ENCODE measurements at regions not wholly inside any gene's neighbourhood (a gene's known extent, or its start where the extent isn't known, plus 50 kb on each side); places are given as distances from the start of the nearest gene placed in this dataset.

GRCh38 chr12:84183576-84183975 is 729.0 kb downstream of the SLC6A15 start:
- peaks cover 2% of the 10 kb centered on the region for H3K27me3 Mint-ChIP-seq (ENCODE audit: insufficient read depth, low read depth)
- H3K9me3 Mint-ChIP-seq: no peaks in the 10 kb centered on the region
- H3K27ac Mint-ChIP-seq: no peak overlapping the region

DNA sequence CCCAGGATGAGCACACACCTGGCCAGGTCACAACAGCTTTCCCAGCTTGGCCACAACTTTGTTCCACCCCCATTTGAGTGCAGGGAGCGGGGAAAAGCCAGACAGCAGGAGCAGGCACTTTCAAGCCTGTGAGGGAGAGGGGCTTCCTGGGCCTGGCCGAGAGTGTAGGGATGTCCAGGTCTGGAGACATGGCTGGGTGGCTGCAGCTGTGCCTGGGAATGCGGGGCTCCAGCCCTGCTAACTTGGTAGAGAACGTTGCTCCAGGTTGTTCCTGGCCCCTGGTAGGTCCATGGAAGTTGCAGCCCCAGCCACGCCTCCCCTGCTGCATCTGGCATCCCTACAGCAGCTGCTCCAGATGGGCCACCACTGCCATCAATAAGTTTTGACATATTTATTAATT is 738.5 kb downstream of the SLC6A15 start:
- no peaks in the 10 kb centered on the region for H3F3A ChIP-seq (ENCODE audit: low read depth)
- H3K79me2 ChIP-seq (ENCODE audit: low read depth): no peaks in the 10 kb centered on the region
- H4K20me1 ChIP-seq (ENCODE audit: low read depth): no peaks in the 10 kb centered on the region
- DNase-seq (ENCODE audit: low spot score): no peak
- H3K27me3 ChIP-seq: no peaks in the 10 kb centered on the region
- no peak overlapping the region for H3K9ac ChIP-seq
- H3K36me3 Mint-ChIP-seq: no peaks in the 10 kb centered on the region
- H3K27ac Mint-ChIP-seq: no peak overlapping the region
- H3K4me3 ChIP-seq: no peak overlapping the region
- H3K4me1 Mint-ChIP-seq: no peaks in the 10 kb centered on the region
- TF ChIP-seq EZH2phosphoT487 (IDR thresholded peaks at IDR 0.05): no peak
- no peak for TF ChIP-seq EZH2 (IDR thresholded peaks at IDR 0.05)
- no peak for TF ChIP-seq CTCF (IDR thresholded peaks at IDR 0.05)
- H3K4me2 ChIP-seq: no peak overlapping the region
- no peaks in the 10 kb centered on the region for H3K9me3 ChIP-seq (ENCODE audit: low read depth)
- H3K27ac ChIP-seq: no peak overlapping the region
- no peaks in the 10 kb centered on the region for H3K36me3 ChIP-seq
- H3K9me3 Mint-ChIP-seq: no peaks in the 10 kb centered on the region
- H3K4me3 Mint-ChIP-seq: no peak overlapping the region
- no peak overlapping the region for H2AFZ ChIP-seq (replicated peaks)
- no peaks in the 10 kb centered on the region for H3K27me3 Mint-ChIP-seq (ENCODE audit: insufficient read depth, low read depth)
- no peaks in the 10 kb centered on the region for H3K4me1 ChIP-seq

More at GRCh38 chr12:84183576-84183975, 729.0 kb downstream of the SLC6A15 start:
- Histone ChIP-seq H3F3A (ENCODE audit: low read depth) (no peaks in the 10 kb centered on the region), H3K79me2 (ENCODE audit: low read depth) (no peaks in the 10 kb centered on the region), H3K9me3 (ENCODE audit: low read depth) (no peaks in the 10 kb centered on the region), H3K4me3 (no peak overlapping the region), H3K27me3 (no peaks in the 10 kb centered on the region), H3K9ac (no peak overlapping the region), H3K4me1 (no peaks in the 10 kb centered on the region), H3K36me3 (no peaks in the 10 kb centered on the region), H3K27ac (no peak overlapping the region), H4K20me1 (ENCODE audit: low read depth) (no peaks in the 10 kb centered on the region), H2AFZ (replicated peaks) (no peak overlapping the region), H3K4me2 (no peak overlapping the region)
- H3K4me1 Mint-ChIP-seq: no peaks in the 10 kb centered on the region
- H3K4me3 Mint-ChIP-seq: no peak overlapping the region
- DNase-seq (ENCODE audit: low spot score): no peak
- H3K36me3 Mint-ChIP-seq: no peaks in the 10 kb centered on the region
- no peak for TF ChIP-seq EZH2phosphoT487 (IDR thresholded peaks at IDR 0.05)

- Histone ChIP-seq H3K79me2 (ENCODE audit: low read depth) (no peaks in the 10 kb centered on the region), H3K4me1 (no peaks in the 10 kb centered on the region), H3K27me3 (no peaks in the 10 kb centered on the region), H3K4me2 (no peak overlapping the region), H4K20me1 (ENCODE audit: low read depth) (no peaks in the 10 kb centered on the region), H3K9me3 (ENCODE audit: low read depth) (no peaks in the 10 kb centered on the region), H2AFZ (replicated peaks) (no peak overlapping the region), H3K27ac (no peak overlapping the region), H3K4me3 (no peak overlapping the region), H3K36me3 (no peaks in the 10 kb centered on the region), H3K9ac (no peak overlapping the region), H3F3A (ENCODE audit: low read depth) (no peaks in the 10 kb centered on the region)
- H3K9me3 Mint-ChIP-seq: no peaks in the 10 kb centered on the region
- no peaks in the 10 kb centered on the region for H3K27me3 Mint-ChIP-seq (ENCODE audit: insufficient read depth, low read depth)
- H3K4me1 Mint-ChIP-seq: no peaks in the 10 kb centered on the region
- no peak for DNase-seq (ENCODE audit: low spot score)
- TF ChIP-seq EZH2 (IDR thresholded peaks at IDR 0.05): no peak
- TF ChIP-seq CTCF (IDR thresholded peaks at IDR 0.05): no peak
- no peak for TF ChIP-seq EZH2phosphoT487 (IDR thresholded peaks at IDR 0.05)
- no peak overlapping the region for H3K4me3 Mint-ChIP-seq
- H3K36me3 Mint-ChIP-seq: no peaks in the 10 kb centered on the region
- H3K27ac Mint-ChIP-seq: no peak overlapping the region
These were observed 739.7 kb downstream of the SLC6A15 start for GRCh38 chr12:84172823-84173424.

- Histone ChIP-seq H2AFZ (replicated peaks) (no peak overlapping the region), H3K9me3 (ENCODE audit: low read depth) (no peaks in the 10 kb centered on the region), H3K4me3 (no peak overlapping the region), H3K4me2 (no peak overlapping the region), H4K20me1 (ENCODE audit: low read depth) (no peaks in the 10 kb centered on the region), H3K4me1 (no peaks in the 10 kb centered on the region), H3K9ac (no peak overlapping the region), H3K27ac (no peak overlapping the region), H3K79me2 (ENCODE audit: low read depth) (no peaks in the 10 kb centered on the region), H3K36me3 (no peaks in the 10 kb centered on the region), H3K27me3 (no peaks in the 10 kb centered on the region), H3F3A (ENCODE audit: low read depth) (no peaks in the 10 kb centered on the region)
- Mint-ChIP-seq H3K9me3 (no peaks in the 10 kb centered on the region), H3K27me3 (ENCODE audit: insufficient read depth, low read depth) (no peaks in the 10 kb centered on the region), H3K36me3 (no peaks in the 10 kb centered on the region), H3K27ac (no peak overlapping the region), H3K4me3 (no peak overlapping the region), H3K4me1 (peaks cover 8% of the 10 kb centered on the region)
- no peak for TF ChIP-seq EZH2phosphoT487 (IDR thresholded peaks at IDR 0.05)
- TF ChIP-seq EZH2 (IDR thresholded peaks at IDR 0.05): no peak
- no peak for TF ChIP-seq CTCF (IDR thresholded peaks at IDR 0.05)
- DNase-seq (ENCODE audit: low spot score): no peak
These were observed 745.8 kb downstream of the SLC6A15 start for GRCh38 chr12:84166812-84167211.

Data from neural progenitor cell (in vitro differentiated cells).